HG03342 (cell line): ENCODE measurements at regions not wholly inside any gene's neighbourhood (a gene's known extent, or its start where the extent isn't known, plus 50 kb on each side); places are given as distances from the start of the nearest gene placed in this dataset.

Source experiments
- ATAC-seq: cut with Tn5 transposase; IDR thresholded peaks from one replicate; pipeline ENCODE4 v1.9.1; 2021; ENCODE audit warnings: mild to moderate bottlenecking, moderate library complexity; ENCODE audit not compliant: unreplicated experiment

- no peak for ATAC-seq
These were observed 84.6 kb upstream of the FREM2 start for GRCh38 chr13:38602266-38602665.

DNA sequence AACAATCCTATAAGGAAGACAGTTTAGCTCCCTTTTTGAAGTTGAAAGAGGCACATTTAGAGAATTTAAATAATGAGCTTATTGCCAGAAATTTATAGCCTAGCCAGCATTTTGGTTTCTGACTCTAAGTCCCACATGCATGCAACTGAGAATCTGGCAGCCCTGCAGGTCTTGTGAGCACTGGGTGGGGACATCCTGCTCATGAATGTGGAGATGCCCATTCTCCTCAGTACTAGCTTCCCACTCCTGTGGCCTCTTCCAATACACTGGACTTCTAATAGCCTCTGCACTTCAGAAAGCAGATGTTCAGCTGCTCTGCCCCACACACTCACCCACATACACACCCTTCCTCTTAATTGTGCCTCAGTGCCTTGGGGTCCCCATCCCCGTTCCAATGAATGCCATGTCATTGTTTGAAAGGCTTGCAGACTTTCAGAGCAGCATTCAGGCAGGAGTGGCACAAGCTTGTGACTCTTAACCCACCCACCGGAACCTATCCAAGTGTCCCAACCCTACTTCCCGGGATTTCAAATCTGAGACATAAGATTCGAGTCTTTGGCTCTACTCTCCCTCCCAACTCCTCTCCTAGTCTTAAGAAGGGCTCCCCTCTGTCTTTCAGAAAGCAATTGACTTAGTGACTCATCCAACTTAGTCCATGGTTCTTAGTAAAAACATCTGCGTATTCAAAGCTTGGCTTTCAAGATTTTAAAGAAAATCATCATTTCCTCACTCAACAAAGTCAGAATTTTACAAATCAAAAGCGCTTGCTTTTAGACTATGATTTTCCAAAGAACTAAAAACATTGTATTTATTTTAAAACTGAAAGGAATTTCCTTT is 80.0 kb upstream of the FREM2 start:
- no peak for ATAC-seq

DNA sequence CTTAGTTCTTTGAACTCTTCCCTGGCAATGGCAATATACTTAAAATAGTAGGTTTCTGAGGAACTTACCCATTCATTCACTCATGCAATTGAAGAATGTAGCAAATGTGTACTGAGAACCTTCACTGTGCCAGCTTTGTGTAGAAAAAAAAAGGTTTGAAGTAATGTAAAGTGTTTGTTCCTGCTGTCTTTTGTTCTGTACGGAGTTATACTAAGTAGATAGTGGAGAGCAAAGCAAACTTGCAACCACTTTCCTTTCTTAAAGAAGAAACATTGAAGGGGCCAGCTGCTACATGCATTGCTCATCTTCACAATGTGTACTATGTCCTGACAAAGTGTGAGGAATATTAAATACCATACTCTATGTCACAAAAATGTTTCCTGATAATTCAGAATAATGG is 68.9 kb upstream of the FREM2 start:
- no peak for ATAC-seq

GRCh38 chr13:38618336-38618735 is 68.5 kb upstream of the FREM2 start:
- ATAC-seq, result no peak

GRCh38 chr13:38618881-38619280 is 68.0 kb upstream of the FREM2 start:
- no peak for ATAC-seq

DNA sequence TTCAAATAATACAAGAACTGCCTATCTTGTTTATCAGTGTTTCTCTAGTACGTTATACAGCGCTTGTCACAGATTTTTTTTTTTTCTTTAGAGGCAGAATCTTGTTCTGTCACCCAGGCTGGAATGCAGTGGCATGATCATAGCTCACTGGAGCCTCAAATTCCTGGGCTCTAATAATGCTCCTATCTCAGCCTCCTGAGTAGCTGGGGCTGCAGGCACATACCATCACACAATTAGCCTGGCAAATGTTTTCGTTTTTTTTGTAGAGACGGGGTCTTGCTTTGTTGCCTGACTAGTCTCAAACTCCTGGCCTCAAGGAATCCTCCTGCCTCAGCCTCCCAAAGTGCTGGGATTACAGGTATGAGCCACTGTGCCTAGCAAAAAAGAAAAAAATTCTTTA is 66.0 kb upstream of the FREM2 start:
- no peak for ATAC-seq

DNA sequence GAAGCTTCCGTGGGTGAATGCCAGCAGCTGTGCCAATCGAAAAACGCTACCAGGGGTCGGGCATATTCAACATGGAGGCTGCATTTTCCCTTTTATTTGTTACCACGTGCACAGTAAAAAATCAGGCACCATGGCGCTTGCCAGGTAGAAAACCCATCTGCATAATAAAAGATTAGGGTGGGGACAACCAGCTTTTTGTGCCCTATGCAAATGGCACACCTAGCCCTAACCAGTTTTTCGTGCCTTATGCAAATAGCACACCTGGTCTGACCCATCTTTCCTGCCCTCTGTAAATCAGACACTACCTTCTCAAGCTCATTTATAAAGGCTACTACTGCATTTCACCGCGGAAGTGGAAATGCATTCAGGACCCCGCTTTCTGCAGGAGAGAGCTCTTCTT is 62.1 kb upstream of the FREM2 start:
- no peak for ATAC-seq

- no peak for ATAC-seq
These were observed 58.3 kb upstream of the FREM2 start for GRCh38 chr13:38628554-38628953.

GRCh38 chr13:38630780-38631179 is 56.1 kb upstream of the FREM2 start:
- ATAC-seq, result no peak

DNA sequence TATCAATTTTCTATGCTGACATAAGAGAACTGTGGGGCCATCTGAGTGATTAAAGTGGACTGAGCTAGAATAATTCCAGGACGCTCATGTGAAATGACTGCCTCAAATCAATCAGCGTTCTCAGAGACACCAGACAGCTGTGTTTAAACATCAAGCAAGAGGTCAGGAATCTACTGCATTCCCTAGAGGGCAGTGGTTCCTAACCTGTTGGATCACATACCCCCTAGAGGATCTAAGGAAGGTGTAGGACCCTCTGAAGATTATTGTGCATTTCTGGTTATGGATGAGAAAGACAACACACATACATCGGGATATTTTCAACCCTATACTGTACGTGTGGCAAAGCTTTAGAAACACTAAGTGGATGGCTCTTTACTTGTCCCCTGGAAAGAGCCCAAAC is 51.8 kb upstream of the FREM2 start:
- ATAC-seq, result no peak

DNA sequence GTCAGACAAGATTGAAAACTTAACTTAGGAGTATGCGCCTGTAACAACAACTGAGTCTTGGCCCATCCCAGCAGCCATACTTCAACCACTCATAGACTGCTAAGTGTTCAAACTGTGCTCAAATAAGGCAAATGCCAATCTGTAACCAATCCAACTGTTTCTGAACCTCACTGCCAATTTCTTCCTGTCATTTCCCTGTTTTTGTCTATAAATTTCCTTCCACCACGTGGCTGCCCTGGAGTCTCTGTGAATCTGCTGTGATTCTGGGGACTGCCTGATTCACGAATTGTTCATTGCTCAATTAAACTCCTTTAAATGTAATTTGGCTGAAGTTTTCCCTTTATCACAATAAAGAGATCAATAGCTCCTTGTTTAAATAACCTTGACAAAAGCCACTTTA is 50.8 kb upstream of the FREM2 start:
- no peak for ATAC-seq

GRCh38 chr13:38636761-38637160 is 50.1 kb upstream of the FREM2 start:
- no peak for ATAC-seq
